Islet precursor cell (in vitro differentiated cells): ENCODE measurements at regions not wholly inside any gene's neighbourhood (a gene's known extent, or its start where the extent isn't known, plus 50 kb on each side); places are given as distances from the start of the nearest gene placed in this dataset.
A peak's percentile ranks its signal among the peaks of the same experiment; 100 is the strongest.
"Not testable (repeated sequence)": the region's sequence is repeated elsewhere in the genome, so short reads cannot be mapped to it uniquely, and the experiment has no call there.

Source experiments
- DNase-seq: peaks from one replicate; pipeline ENCODE4 v3.0.0-alpha.2; 2018

DNA sequence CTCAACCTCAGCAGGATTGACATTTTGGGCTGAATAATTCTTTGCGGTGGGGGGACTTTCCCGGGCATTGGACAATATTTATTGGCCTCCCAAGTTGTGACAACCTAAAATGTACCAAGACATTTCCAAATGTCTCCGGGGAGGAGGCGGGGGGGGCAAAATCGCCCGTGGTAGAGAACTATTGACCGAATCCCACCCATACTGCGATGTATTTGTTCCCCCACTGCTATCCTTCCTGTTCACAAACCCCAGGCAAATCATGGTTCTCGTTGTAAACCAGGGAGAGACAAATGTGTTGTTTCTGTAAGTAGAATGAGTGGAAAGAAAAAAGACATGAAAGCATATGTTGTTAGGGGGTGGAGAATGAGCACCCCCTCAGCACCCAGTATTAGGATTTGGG lies 141.9 kb downstream of the PSAT1 start:
- no peak for DNase-seq

DNA sequence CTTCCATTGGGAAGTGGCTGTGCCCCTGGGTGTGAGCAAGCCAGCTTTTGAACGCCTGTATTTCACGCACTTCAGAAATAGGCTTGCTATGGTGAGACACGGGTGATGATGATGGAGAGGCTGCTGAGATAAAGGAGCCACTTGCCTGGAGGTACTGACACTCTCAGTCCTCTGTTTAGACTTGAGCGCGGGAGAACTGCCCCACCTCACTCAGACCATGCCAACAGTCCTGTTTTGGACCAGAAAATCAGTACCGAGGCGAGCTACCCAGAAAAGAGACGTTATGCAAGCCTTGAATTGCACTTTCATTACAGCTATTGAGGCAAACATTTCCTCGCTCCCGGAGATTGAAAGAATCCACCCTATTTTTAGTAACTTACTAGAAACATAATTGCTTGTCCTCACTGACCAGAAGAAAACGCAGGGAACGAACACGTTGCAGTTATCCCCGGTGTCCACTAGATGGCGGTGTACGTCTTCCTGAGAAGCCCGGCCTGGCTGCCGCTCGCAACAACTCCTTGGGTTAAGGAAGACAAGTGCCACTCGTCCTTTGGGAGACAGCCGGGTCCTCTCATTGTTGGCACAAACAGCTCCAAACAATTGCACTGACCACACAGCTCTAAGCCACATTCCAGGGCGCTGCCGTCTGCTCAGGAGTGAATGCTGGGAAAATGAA lies 142.4 kb downstream of the PSAT1 start:
- peak; percentile 94 for DNase-seq

DNA sequence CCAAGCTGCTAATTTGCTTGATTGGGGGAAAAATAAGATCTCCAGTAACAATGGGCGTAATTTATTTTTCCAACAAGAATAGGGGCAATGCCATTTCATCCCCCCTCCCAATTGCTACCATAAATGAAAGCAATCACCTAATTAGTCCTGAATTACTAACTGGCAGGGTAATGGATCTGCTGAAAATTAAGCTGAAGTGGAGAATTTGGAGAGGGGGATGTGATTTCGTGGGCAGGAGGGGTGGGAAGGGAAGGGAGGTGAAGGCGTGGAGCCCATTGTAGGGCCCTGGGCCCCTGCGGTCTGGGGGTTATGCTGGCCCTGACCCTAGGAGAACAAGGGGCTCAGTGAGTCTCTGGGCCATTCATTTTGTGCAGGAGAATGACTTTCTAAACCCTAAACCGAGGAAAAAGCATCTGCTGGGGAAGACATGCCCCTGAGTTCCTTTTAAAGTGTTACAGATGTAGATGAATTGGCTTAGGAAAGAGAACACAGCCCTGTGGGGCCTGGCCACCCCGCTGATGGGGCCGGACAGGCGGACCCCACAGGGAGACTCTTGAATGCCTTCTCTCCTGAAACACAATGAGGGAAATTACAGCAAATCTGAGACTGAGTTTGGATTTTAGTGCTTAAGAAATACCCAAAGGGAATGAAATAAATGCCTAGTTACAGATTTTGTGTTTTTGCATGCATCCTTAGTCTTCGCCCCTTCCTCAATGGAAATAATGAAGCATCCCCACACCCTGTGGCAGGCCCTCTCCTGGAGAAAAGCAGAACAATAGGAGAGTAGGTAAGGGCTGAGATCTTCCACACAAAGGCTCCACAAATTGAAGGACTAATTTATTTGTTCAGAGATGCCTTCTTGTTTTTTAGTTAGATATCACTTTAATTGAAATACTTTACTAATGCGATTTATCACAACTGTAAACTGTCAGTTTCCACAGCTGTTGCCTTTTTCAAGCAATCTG lies 143.2 kb downstream of the PSAT1 start:
- no peak for DNase-seq

DNA sequence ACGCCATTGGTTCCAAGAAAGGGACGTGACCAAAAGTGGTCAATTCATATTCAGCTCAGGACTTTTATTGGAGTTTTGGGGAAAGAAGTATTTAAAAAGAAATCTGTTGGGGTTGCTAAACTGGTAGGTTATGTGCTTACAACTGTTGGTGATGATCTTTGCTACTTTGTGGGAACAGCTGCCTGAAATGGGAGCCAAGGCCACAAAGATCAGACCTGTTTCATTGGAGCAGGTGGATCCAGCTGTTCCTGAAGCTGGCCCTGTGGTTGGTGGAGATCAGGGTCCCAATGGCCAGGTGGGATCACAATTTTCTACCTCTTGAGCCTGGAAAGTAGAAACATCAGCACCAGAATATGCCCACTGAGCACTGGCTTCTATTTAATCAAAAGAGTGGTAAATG lies 144.5 kb downstream of the PSAT1 start:
- no peak for DNase-seq

DNA sequence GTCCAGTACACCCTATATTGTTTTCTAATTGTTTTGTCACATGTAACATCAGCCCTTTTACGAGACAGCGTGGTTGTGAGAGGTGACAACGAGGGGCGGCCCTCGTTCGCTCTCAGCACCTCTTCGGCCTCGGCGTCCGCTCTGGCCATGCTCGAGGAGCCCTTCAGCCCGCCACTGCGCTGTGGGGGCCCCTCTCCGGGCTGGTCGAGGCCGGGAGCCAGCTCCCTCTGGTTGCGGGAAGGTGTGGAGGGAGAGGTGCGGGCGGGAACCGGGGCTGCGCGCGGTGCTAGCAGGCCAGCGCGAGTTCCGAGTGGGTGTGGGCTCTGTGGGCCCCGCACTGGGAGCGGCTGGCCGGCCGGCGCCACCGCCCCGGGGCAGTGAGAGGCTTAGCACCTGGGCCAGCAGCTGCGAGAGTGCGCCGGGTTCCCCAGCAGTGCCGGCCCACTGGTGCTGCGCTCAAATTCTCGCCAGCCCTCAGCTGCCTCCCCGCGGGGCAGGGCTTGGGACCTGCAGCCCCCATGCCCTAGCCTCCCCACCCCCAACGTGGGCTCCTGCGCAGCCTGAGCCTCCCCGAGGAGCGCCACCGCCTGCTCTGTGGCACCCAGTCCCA lies 145.0 kb downstream of the PSAT1 start:
- DNase-seq, result no peak

DNA sequence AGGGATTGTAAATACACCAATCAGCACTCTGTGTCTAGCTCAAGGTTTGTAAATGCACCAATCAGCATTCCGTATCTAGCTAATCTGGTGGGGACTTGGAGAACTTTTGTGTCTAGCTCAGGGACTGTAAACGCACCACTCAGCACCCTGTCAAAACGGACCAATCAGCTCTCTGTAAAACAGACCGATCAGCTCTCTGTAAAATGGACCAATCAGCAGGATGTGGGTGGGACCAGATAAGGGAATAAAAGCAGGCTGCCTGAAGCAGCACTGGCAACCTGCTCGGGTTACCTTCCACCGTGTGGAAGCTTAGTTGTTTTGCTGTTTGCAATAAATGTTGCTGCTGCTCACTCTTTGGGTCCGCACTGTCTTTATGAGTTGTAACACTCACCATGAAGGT lies 145.7 kb downstream of the PSAT1 start:
- DNase-seq, result not testable (repeated sequence)

DNA sequence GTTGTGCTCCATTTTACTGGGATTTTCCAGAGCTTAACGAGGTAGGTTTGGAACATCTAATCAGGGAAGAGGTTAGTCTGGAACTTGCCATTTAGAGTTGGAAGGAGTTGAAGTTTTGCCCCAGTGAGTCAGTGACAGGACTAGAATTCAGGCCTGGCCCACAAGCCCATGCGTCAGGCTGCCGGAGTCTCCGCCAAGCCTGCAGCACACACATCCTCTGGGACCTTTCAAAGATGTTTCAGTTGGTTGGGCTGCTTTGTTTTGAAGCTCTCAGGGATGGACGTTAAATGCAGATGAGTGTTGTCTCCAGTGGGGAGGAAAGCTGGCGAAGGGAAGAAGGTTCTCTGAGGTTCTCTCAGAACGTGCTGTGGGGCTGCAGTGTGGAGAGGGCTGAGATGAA lies 147.0 kb downstream of the PSAT1 start:
- no peak for DNase-seq

DNA sequence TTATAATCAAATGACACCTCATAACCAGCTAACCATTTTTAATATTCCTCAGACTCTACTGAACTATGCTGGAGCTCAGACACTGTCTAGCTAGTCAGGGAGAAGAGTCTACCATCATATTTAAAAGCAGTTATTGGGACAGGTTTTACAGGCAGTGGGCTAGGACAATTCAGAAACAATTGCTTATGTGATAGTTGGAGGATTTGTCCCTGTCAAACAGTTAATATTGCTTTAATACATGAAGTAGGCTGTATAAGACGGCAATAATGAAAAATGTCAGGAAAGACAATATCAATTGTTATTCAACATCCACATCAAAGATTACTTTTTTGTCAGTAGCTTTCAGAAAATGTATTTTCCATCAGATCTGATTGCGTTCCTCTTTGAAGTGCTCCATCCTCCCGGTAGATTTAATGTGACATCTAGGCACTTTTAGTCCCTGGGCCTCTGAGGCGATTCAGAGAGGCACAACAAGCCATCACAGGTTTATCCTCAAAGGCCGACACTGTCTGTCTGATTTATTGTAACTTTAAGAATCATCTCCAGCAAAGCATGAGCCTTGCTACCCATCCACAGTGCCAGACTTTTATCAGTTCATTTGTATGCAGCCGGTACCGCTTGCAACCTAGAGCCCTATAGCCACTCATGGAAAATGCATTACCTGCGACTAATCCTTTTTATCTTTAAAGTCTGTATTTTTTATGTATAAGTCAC lies 152.2 kb downstream of the PSAT1 start:
- DNase-seq, result no peak

DNA sequence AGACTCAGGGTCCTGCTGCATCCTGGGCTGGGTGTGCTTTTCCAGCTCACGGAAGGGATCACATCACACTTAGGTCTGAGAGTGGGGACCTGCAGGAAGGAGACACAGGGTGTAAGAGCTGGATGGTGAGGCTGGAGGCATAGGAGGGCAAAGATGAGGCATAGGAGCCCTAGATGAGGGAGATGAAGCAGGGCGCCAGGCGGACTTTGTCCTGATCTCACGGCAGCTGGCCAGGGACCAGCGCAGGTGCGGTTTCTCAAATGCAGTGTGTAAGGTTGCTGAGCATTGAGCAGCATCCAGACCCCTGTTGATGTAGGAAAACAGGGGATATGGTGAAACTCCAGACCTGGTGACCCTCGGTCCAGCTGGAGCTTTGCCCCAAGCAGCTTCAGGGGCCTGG lies 156.5 kb downstream of the PSAT1 start:
- DNase-seq, result no peak

DNA sequence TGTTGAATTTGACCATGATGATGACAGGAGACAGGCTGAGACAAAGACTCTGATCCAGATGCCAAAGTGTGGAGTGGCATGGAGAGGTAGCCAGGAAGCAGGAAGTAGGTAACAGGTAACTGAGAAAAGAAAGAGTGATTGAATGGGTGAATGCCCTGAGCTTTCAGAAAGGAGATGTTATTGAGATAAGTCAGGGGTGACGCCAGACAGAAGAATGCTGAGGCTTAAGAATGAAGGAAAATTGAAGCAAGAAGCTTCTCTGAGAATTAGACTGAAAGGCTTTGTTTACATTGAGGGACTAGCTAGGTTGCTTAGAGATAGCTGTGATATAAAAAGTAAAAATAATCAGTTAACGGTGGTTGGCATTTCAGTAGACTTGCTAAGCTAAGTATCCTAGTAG lies 165.7 kb downstream of the PSAT1 start:
- DNase-seq, result no peak

DNA sequence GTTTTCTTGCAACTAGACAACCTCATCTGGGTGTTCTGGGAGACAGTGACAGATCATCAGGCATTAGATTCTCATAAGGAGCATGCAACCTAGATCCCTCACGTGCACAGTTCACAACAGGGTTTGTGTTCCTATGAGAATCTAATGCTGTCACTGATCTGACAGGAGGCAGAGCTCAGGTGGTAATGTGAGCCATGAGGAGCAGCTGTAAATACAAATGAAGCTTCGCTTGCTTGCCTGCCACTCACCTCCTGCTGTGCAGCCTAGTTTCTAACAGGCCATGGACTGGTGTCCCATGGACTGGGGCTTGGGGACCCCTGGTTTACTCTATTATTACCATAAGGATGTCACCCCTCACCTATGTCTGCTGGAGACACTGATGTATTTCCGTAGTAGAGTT lies 166.8 kb downstream of the PSAT1 start:
- DNase-seq, result no peak

DNA sequence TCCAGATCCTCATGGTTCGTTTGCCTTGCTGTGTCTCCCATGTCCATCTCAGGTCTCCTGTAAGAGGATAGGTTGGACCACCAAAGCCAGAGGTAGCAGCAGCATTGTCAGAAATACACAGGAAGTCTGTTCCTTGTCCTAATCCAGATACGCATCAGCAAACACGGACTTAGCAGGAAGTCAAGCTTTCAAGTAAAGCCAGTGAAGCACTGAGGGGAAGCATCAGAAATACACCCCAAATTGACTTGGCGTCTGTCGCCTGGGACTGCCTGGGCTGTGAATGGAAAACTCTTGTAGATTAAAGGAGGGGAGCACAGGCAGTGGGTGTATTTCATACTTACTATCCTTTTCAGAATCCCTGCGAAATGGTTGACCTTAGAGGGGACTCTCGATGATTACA lies 171.3 kb downstream of the PSAT1 start:
- no peak for DNase-seq

DNA sequence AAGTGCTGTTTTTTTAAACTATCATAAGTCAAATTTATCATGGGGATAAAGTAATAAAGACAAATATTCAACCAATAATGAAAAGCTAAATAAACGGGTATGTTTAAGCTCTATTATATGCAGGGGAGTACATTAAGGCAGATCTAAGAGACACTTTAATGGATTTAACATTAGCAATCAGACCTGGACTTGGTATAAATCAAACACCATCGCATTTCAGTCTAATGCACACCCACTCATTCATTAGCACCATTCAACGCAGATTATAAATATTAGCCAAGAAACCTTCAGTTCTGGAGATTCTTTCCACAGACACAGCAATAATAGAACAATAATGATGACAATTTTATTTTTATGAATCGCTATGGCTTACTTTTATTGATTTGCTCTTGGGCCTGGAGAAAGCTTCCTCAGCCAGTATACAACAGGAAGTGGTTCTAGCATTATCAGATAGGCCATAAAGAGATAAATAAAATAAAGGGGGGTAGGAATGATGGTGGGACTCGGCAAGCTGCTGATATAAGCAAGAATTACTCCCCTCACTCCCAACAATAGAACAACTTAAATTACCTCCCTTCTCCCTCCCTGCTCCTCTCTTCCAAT lies 172.2 kb downstream of the PSAT1 start:
- no peak for DNase-seq

DNA sequence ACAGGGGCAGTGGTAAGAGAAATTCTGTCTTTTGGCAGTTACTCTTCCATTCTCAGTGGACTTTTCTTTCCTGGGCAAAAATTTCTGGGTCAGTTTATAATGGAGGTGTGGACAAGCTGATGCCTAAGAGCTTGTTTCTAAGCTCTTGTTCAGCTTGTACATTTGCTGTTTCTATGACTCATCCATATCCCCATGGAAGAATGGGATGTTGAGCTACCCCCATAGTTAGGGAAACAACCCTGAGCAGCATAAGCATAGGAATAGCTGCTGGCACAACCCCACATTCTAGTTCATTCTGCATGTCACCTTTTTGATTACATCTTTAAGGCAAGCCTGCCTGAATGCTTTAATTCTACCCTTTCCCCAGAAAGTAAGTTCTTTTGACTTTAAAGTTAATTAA lies 173.3 kb downstream of the PSAT1 start:
- DNase-seq, result no peak

DNA sequence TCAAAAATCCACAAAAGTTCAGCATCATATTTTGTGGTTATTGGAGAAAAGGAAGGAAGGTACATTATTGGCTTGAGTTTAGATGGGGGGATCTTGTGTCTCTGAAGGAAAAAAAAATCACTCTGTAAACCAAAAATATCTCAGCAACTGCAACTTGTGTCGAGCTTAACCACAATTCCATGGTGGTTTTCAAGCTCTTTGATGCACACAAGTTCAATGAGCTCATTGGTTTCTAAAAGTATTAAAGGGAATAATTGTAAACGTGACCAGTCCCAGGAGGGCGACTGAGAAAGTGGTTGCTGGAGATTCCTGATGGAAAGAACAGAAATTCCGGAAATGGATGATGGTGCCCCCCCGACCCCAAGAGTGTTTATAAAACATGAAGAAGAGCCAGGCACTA lies 173.8 kb downstream of the PSAT1 start:
- DNase-seq, result no peak

DNA sequence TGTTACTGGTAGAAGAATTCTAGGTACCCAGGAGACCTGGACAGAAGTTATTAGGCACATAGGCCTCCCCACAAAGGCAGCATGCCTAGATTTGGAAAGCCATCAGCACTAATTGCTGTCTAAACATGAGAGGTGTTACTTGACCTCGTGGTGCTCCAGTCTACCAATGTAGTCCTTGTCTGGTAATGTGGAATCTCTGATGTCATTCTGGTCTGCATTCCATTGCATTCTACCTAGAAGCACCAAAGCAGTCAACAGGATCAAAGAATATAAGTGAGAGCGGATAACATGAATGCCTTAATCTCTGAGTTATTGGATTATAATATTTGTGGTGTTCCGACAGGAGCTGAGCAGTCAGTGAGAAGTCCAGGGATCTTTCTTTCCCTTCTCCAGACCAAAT lies 175.2 kb downstream of the PSAT1 start:
- DNase-seq, result no peak

DNA sequence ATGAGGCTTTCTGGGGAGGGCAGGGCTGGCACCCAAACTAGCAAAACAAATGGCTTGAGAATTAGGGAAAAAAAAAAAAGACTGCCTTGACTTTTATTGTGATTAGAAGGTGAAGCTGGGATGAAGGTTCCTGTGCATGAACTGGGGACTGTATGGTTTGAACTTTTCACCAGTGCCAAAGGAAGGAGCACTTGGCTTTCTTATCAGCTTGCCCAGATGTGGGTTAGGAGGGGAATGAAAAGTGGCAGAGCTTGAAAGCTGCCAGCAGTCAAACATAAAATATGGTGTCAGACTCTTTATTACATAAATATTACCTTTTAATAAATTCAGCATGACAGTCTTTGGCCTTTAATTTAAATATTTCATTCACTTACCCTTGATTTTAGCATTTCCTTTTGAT lies 182.5 kb downstream of the PSAT1 start:
- DNase-seq, result no peak

DNA sequence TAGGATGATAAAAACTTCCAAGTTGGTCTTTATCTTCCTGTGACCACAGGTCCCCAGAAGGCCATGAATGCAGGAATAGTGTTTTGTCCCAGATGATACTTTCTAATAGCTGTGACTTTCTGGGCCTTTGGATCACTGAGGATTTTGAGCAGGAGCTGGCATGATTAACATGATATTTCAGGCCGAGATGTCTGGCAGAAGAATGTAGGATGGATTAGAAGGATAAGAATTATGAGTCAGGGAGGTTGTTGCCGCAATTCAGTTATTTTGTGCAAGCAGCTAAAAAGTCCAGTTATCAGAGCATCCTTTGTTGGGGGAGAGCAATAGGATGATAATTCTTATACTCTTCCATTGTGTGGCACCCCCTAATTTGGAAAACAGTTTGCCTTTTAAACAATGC lies 189.7 kb downstream of the PSAT1 start:
- DNase-seq, result no peak

DNA sequence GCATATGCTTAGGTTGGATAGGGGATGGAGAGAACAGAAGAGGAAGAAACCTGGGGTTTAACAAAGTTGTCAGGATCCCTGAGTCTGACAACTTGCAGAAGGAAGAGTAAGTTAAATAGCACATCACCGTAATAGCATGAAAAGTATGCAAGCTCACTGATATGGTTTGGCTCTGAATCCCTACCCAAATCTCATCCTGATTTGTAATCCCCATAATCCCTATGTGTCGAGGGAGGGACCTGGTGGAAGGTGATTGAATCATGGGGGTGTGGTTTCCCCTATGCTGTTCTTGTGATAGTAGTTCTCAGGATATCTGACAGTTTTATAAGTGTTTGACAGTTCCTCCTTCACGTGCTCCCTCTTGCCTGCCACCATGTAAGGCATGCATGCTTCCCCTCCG lies 193.3 kb downstream of the PSAT1 start:
- no peak for DNase-seq

DNA sequence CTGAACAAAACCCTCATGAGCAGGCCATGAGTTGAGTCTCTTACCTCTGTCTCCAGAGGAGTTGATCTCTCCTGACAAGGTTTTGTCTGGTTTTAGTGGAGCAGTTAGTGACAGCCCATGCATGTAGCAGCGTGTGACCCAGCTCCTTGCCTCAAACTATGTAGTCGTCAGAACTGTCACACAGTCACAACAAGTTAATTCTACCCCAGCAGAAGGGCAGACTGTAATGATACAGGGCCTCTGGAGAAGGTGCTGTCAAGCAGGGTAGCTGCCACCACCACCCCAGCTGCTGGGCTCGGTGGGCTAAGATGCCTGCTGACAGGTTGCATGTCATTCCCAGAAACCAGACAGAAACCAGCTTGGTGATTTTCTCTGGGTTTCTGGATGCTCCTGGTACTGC lies 194.5 kb downstream of the PSAT1 start:
- DNase-seq, result no peak

DNA sequence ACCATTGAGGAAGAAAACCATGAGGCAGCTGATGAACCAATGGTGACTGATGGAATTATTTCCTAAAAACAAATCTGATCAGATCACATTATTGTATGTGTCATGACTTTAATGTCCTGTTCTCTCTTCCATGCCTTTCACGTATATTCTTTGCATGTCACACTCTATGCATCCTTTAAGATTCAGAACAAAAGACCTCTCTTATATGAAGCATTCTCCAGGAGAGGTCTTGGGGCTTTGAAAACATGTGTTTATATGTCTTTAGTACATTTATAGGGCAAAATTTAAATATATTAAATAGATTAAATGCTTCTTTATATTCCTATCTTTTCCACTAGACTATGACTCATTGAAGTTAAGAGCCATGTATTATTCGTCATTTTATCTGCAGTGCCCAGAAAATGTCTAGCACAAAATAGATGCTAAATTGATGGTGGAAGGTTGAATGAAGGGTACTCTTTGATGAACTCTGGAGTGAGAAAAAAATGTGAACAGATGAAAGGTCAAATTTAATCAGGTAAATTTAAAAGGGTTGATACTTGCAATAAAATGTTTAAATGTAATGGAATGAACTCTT lies 196.3 kb downstream of the PSAT1 start:
- DNase-seq, result no peak

DNA sequence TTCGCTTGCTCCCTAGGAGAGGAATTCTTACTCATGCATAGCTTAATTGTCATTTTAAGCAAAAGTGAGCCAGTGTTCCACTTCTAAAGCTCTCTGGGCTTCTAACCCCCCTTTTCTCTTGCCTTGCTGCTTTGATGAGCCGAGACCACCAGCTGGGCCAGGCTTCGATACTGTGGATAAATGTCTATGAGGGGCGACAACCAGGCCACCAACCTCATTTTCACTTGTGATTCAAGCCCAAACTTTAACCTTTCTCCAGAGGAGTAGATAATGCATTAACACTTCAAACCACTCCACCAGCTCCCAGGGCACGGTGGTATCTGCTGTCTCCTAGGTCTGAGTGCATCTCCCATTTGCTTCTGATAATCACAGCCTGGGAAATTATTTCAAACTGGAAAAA lies 205.6 kb downstream of the PSAT1 start:
- DNase-seq, result no peak

DNA sequence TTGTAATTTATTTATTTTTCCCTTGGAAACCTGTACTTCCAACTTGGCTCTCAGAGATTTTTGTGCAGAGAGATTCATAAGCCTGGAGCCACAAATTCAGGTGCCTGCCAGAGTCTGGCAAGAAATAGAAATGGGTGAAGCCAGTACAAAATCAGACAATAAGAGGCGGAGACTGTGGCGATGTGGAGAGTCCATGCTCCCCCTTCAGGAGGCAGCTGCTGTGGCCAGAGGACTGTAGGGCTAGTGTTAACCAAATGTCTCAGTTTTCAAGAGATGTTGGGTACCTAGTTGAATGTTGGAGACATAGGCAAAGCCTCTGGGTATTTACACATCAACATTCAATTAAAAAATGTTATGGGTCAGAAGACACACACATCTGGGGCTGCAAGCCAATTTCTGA lies 208.6 kb downstream of the PSAT1 start:
- DNase-seq, result no peak
